ENCODE measurements at regions not wholly inside any gene's neighbourhood (a gene's known extent, or its start where the extent isn't known, plus 50 kb on each side); places are given as distances from the start of the nearest gene placed in this dataset.

DNA sequence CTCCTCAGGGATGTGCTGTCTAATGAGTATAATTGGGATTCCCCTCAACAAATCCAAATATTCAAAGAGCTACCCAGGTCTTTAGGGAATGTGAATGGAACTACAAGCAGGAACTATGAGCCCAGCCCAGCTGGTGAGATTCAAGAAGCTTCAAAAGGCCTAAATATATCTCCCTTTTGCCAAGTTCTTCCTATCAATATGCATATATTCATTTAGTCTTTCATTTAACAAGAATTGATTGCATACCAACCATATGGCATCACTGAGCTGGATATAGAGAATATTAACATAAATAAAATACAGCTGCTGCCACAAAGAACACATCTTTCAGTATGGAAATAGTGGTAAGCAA lies 58.9 kb upstream of the PRSS23 start (continued):
- TF ChIP-seq, protein P1, sequence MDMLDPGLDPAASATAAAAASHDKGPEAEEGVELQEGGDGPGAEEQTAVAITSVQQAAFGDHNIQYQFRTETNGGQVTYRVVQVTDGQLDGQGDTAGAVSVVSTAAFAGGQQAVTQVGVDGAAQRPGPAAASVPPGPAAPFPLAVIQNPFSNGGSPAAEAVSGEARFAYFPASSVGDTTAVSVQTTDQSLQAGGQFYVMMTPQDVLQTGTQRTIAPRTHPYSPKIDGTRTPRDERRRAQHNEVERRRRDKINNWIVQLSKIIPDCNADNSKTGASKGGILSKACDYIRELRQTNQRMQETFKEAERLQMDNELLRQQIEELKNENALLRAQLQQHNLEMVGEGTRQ (IDR thresholded peaks at IDR 0.05; ENCODE audit: low read depth, low read length): no peak
- TF ChIP-seq RAD21 (IDR thresholded peaks at IDR 0.05; ENCODE audit: low read length) (no peak), MXI1 (IDR thresholded peaks at IDR 0.05; ENCODE audit: borderline replicate concordance, low read depth, low read length) (no peak), CHD1 (IDR thresholded peaks at IDR 0.05; ENCODE audit: low read depth, low read length) (no peak)
